ENCODE measurements at regions not wholly inside any gene's neighbourhood (a gene's known extent, or its start where the extent isn't known, plus 50 kb on each side); places are given as distances from the start of the nearest gene placed in this dataset.

GRCh38 chr3:28590860-28591259 lies 242.2 kb upstream of the AZI2 start:
- Histone ChIP-seq H3K27ac (ENCODE audit: low read depth, low read length) (no peak overlapping the region), H3F3A (ENCODE audit: insufficient read depth) (no peaks in the 10 kb centered on the region), H3K9ac (ENCODE audit: low read length) (no peak overlapping the region), H2AFZ (ENCODE audit: low read depth, low read length, severe bottlenecking) (no peak overlapping the region), H3K36me3 (ENCODE audit: low read length) (no peaks in the 10 kb centered on the region), H3K27me3 (ENCODE audit: low read length) (no peaks in the 10 kb centered on the region), H3K9me3 (ENCODE audit: insufficient read depth, low read length) (no peaks in the 10 kb centered on the region), H3K9me2 (replicated peaks; ENCODE audit: insufficient read depth, low read length) (no peaks in the 10 kb centered on the region), H3K4me3 (ENCODE audit: insufficient read depth, low read length, poor library complexity, severe bottlenecking) (no peak overlapping the region), H4K20me1 (ENCODE audit: low read depth, low read length) (no peaks in the 10 kb centered on the region), H3K79me2 (ENCODE audit: insufficient read depth, low read length) (no peaks in the 10 kb centered on the region), H3K4me2 (ENCODE audit: low read depth, low read length, poor library complexity, severe bottlenecking) (no peak overlapping the region)
- TF ChIP-seq CTCF (IDR thresholded peaks at IDR 0.05; ENCODE audit: insufficient read depth, low read length, poor library complexity, severe bottlenecking) (no peak), EZH2phosphoT487 (conservative IDR thresholded peaks at IDR 0.05; ENCODE audit: low read length) (no peak)

DNA sequence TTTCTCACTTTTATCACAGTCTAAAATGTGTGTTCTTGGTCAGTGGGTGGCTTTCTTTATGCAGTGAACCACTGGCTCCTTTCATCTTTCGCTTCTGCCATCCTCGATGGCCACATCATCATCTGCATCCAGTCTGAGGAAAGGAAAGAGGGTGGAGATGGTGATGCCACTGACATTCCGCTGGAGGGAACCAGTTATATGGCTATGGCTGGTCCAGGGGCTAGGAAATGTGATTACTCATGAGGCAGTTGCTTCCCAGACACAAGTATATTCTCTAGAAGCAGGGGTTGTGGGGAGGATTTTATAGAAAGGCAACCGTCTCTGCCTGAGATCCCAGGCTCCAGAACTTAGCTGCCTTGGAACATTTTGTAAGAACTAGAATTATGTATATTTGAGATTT lies 246.7 kb upstream of the AZI2 start:
- H3K36me3 ChIP-seq (ENCODE audit: low read length), result no peaks in the 10 kb centered on the region
- no peaks in the 10 kb centered on the region for H3F3A ChIP-seq (ENCODE audit: insufficient read depth)
- no peak overlapping the region for H3K9ac ChIP-seq (ENCODE audit: low read length)
- H3K4me3 ChIP-seq (ENCODE audit: insufficient read depth, low read length, poor library complexity, severe bottlenecking), result no peak overlapping the region
- H3K4me2 ChIP-seq (ENCODE audit: low read depth, low read length, poor library complexity, severe bottlenecking), result no peak overlapping the region
- H2AFZ ChIP-seq (ENCODE audit: low read depth, low read length, severe bottlenecking), result no peak overlapping the region
- TF ChIP-seq CTCF (IDR thresholded peaks at IDR 0.05; ENCODE audit: insufficient read depth, low read length, poor library complexity, severe bottlenecking), result no peak
- no peak for TF ChIP-seq EZH2phosphoT487 (conservative IDR thresholded peaks at IDR 0.05; ENCODE audit: low read length)
- no peaks in the 10 kb centered on the region for H3K9me2 ChIP-seq (replicated peaks; ENCODE audit: insufficient read depth, low read length)
- no peak overlapping the region for H3K27ac ChIP-seq (ENCODE audit: low read depth, low read length)
- H3K9me3 ChIP-seq (ENCODE audit: insufficient read depth, low read length), result 0 out of 2 replicates have a peak, but pooled peaks cover 4% of the 10 kb centered on the region
- H3K27me3 ChIP-seq (ENCODE audit: low read length), result no peaks in the 10 kb centered on the region
- no peaks in the 10 kb centered on the region for H3K79me2 ChIP-seq (ENCODE audit: insufficient read depth, low read length)
- no peaks in the 10 kb centered on the region for H4K20me1 ChIP-seq (ENCODE audit: low read depth, low read length)

GRCh38 chr3:28597452-28597851 lies 248.8 kb upstream of the AZI2 start:
- H3K9me3 ChIP-seq (ENCODE audit: insufficient read depth, low read length), result 0 out of 2 replicates have a peak, but pooled peaks cover 4% of the 10 kb centered on the region
- TF ChIP-seq CTCF (IDR thresholded peaks at IDR 0.05; ENCODE audit: insufficient read depth, low read length, poor library complexity, severe bottlenecking) (no peak), EZH2phosphoT487 (conservative IDR thresholded peaks at IDR 0.05; ENCODE audit: low read length) (no peak)

More at GRCh38 chr3:28597452-28597851, 248.8 kb upstream of the AZI2 start:
- no peak overlapping the region for H3K4me2 ChIP-seq (ENCODE audit: low read depth, low read length, poor library complexity, severe bottlenecking)
- H4K20me1 ChIP-seq (ENCODE audit: low read depth, low read length), result no peaks in the 10 kb centered on the region
- H3K27me3 ChIP-seq (ENCODE audit: low read length), result no peaks in the 10 kb centered on the region
- H3F3A ChIP-seq (ENCODE audit: insufficient read depth), result no peaks in the 10 kb centered on the region
- no peak overlapping the region for H2AFZ ChIP-seq (ENCODE audit: low read depth, low read length, severe bottlenecking)
- H3K27ac ChIP-seq (ENCODE audit: low read depth, low read length), result no peak overlapping the region
- H3K36me3 ChIP-seq (ENCODE audit: low read length), result no peaks in the 10 kb centered on the region
- no peaks in the 10 kb centered on the region for H3K9me2 ChIP-seq (replicated peaks; ENCODE audit: insufficient read depth, low read length)
- no peak overlapping the region for H3K9ac ChIP-seq (ENCODE audit: low read length)
- H3K79me2 ChIP-seq (ENCODE audit: insufficient read depth, low read length), result no peaks in the 10 kb centered on the region
- no peak overlapping the region for H3K4me3 ChIP-seq (ENCODE audit: insufficient read depth, low read length, poor library complexity, severe bottlenecking)
